Trophoblast cell (in vitro differentiated cells and primary cell): ENCODE measurements at regions not wholly inside any gene's neighbourhood (a gene's known extent, or its start where the extent isn't known, plus 50 kb on each side); places are given as distances from the start of the nearest gene placed in this dataset.
"Not testable (repeated sequence)": the region's sequence is repeated elsewhere in the genome, so short reads cannot be mapped to it uniquely, and the experiment has no call there.

Experiments
- DNase-seq, 2 donors: peaks; one replicate each; pipeline ENCODE4 v3.0.0-alpha.2; 2016
- H2AFZ ChIP-seq: 2 replicates; pipeline ENCODE4 v1.6.1; 2013; ENCODE audit warnings: low read length, moderate library complexity, mild to moderate bottlenecking; ENCODE audit not compliant: insufficient read depth, poor library complexity
- H2AK5ac ChIP-seq: 2 replicates; pipeline ENCODE4 v1.6.1; 2013; ENCODE audit warnings: mild to moderate bottlenecking, low read length
- H2BK120ac ChIP-seq: 2 replicates; pipeline ENCODE4 v1.6.1; 2013; ENCODE audit warnings: low read length, mild to moderate bottlenecking, moderate library complexity; ENCODE audit not compliant: insufficient read depth, poor library complexity
- H2BK12ac ChIP-seq: 2 replicates; pipeline ENCODE4 v1.6.1; 2013; ENCODE audit warnings: mild to moderate bottlenecking, low read length, moderate library complexity
- H2BK5ac ChIP-seq: 2 replicates; pipeline ENCODE4 v1.6.1; 2013; ENCODE audit warnings: low read length, low read depth, moderate library complexity, mild to moderate bottlenecking; ENCODE audit not compliant: poor library complexity
- H3K14ac ChIP-seq: 2 replicates; pipeline ENCODE4 v1.6.1; 2013; ENCODE audit warnings: mild to moderate bottlenecking, low read length
- H3K18ac ChIP-seq: 2 replicates; pipeline ENCODE4 v1.6.1; 2013; ENCODE audit warnings: mild to moderate bottlenecking, low read length
- H3K23ac ChIP-seq: 2 replicates; pipeline ENCODE4 v1.6.1; 2013; ENCODE audit warnings: low read length
- H3K27ac ChIP-seq: 2 replicates; pipeline ENCODE4 v1.5.1; 2013; ENCODE audit warnings: low read depth, mild to moderate bottlenecking, inconsistent platforms, low read length, moderate library complexity
- H3K27me3 ChIP-seq: 2 replicates; pipeline ENCODE4 v1.6.1; 2013; ENCODE audit warnings: inconsistent platforms, mild to moderate bottlenecking, low read length, moderate library complexity; ENCODE audit not compliant: insufficient read depth
- H3K36me3 ChIP-seq, 2 experiments: 1 replicate in 1 of 2; 2 replicates in 1 of 2; pipeline ENCODE4 v1.6.1; 2013; ENCODE audit warnings: low read length in 2 of 2, mild to moderate bottlenecking in 2 of 2, moderate library complexity in 1 of 2; ENCODE audit not compliant: insufficient read depth in 2 of 2, control insufficient read depth in 1 of 2
- H3K4ac ChIP-seq: 2 replicates; pipeline ENCODE4 v1.6.1; 2013; ENCODE audit warnings: low read depth, mild to moderate bottlenecking, low read length, moderate library complexity
- H3K4me1 ChIP-seq, 2 experiments: 1 replicate in 1 of 2; 2 replicates in 1 of 2; pipeline ENCODE4 v1.6.1; 2013; ENCODE audit warnings: low read length in 2 of 2, mild to moderate bottlenecking in 2 of 2, moderate library complexity in 1 of 2; ENCODE audit not compliant: insufficient read depth in 2 of 2, control insufficient read depth in 1 of 2
- H3K4me2 ChIP-seq: 2 replicates; pipeline ENCODE4 v1.6.1; 2013; ENCODE audit warnings: inconsistent platforms, mild to moderate bottlenecking, low read length, moderate library complexity
- H3K4me3 ChIP-seq: 2 replicates; pipeline ENCODE4 v1.5.1; 2013; ENCODE audit warnings: mild to moderate bottlenecking, low read depth, low read length, inconsistent platforms
- H3K79me1 ChIP-seq: one replicate; pipeline ENCODE4 v1.6.1; 2013; ENCODE audit warnings: low read length
- H3K79me2 ChIP-seq: 2 replicates; pipeline ENCODE4 v1.6.1; 2013; ENCODE audit warnings: low read length, mild to moderate bottlenecking; ENCODE audit not compliant: control insufficient read depth, insufficient read depth, poor library complexity
- H3K9ac ChIP-seq: 2 replicates; pipeline ENCODE4 v1.6.1; 2013; ENCODE audit warnings: mild to moderate bottlenecking, low read length
- H3K9me3 ChIP-seq: 2 replicates; pipeline ENCODE4 v1.6.1; 2013; ENCODE audit warnings: low read depth, mild to moderate bottlenecking, control low read depth, inconsistent platforms, low read length; ENCODE audit not compliant: insufficient read depth
- H4K12ac ChIP-seq: 2 replicates; pipeline ENCODE4 v1.6.1; 2013; ENCODE audit warnings: low read depth, mild to moderate bottlenecking, low read length, moderate library complexity
- H4K8ac ChIP-seq: 2 replicates; pipeline ENCODE4 v1.6.1; 2013; ENCODE audit warnings: low read depth, mild to moderate bottlenecking, low read length, moderate library complexity
- H4K91ac ChIP-seq: one replicate; pipeline ENCODE4 v1.6.1; 2013; ENCODE audit warnings: low read depth, mild to moderate bottlenecking, low read length, moderate library complexity
- WGBS: extraction: QIAGEN DNeasy Blood & Tissue Kit; methylation state at CpG from one replicate; pipeline ENCODE4 v1.1.7; 2013; ENCODE audit warnings: missing lambda C conversion rate; ENCODE audit not compliant: insufficient read length, insufficient coverage; ENCODE audit errors: extremely low coverage; 5-methylcytosine and 5-hydroxymethylcytosine counted together

DNA sequence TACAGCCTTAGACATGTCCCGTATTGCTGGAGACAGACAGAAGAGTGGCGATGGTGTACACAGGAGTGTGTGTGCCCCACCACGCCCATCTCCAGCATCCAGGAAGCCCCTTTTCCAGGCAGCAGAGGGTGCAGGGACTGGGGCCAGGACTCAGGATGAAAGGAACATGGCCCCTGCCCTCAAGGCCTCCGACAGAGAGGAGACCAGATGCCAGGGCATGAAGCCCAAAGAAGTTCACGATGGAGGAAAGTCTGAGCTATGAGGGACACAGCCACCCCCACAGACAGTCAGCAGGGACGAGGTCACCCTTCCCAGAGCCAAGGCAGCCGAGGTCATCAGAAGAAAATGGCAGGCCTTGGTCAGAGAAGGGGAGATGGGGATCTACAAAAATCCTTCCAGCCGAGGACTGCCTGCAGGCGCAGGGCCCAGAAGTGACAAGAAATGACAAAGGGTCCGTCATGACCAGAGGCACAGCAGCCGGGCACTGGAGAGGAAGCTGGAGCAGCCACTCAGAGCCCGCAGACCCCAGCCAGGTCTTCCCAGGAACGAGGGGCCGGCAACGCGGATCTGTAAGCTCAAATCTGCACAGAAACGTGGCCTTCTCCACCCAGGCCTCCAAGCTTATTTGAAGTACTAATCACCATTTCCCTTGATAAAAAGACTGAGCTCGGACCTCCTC is 78.7 kb upstream of the PPP2R2D start:
- no CpG with 5 or more reads among the region's 18 CpGs for WGBS

DNA sequence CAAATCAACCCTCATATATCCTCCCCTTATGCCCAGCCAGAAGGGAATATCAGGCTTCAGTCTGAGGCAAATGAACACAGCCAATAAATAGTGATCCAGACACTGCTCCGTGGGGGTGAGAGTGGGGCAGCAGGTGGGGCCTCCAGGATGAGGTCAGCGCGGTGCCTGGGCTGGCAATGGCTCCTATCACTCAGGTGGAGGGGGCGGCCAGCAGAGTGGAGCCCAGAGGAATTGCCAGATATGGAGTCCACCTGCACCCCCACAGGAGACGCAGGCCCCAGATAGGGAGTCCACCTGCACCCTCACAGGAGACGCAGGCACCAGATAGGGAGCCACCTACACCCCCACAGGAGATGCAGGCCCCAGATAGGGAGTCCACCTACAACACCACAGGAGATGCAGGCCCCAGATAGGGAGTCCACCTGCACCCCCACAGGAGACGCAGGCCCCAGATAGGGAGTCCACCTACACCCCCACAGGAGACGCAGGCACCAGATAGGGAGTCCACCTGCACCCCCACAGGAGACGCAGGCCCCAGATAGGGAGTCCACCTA is 78.0 kb upstream of the PPP2R2D start:
- H2AFZ ChIP-seq = no peak overlapping the region
- no peak overlapping the region for H2BK12ac ChIP-seq
- WGBS = no CpG with 5 or more reads among the region's 9 CpGs
- H2BK5ac ChIP-seq = no peak overlapping the region
- H4K12ac ChIP-seq = no peak overlapping the region
- H3K27ac ChIP-seq = no peak overlapping the region
- no peak overlapping the region for H2AK5ac ChIP-seq
- no peaks in the 10 kb centered on the region for H3K79me1 ChIP-seq
- H3K4me3 ChIP-seq = no peak overlapping the region
- DNase-seq = no peak
- no peaks in the 10 kb centered on the region for H3K27me3 ChIP-seq
- no peak overlapping the region for H3K9ac ChIP-seq
- no peaks in the 10 kb centered on the region for H3K79me2 ChIP-seq
- H3K18ac ChIP-seq = no peak overlapping the region
- no peak overlapping the region for H4K91ac ChIP-seq
- H3K4ac ChIP-seq = no peak overlapping the region
- no peaks in the 10 kb centered on the region for H3K4me1 ChIP-seq
- H3K4me2 ChIP-seq = no peak overlapping the region
- no peak overlapping the region for H3K14ac ChIP-seq
- H3K9me3 ChIP-seq = no peaks in the 10 kb centered on the region
- H2BK120ac ChIP-seq = no peak overlapping the region
- no peaks in the 10 kb centered on the region for H3K36me3 ChIP-seq
- no peak overlapping the region for H4K8ac ChIP-seq
- H3K23ac ChIP-seq = no peak overlapping the region

More for the DNA sequence above, 78.7 kb upstream of the PPP2R2D start:
- no peak overlapping the region for H2BK12ac ChIP-seq
- H3K79me2 ChIP-seq = no peaks in the 10 kb centered on the region
- H4K12ac ChIP-seq = no peak overlapping the region
- no peak overlapping the region for H3K9ac ChIP-seq
- H4K91ac ChIP-seq = no peak overlapping the region
- H3K4me3 ChIP-seq = no peak overlapping the region
- no peak overlapping the region for H3K14ac ChIP-seq
- H2BK120ac ChIP-seq = no peak overlapping the region
- H2AK5ac ChIP-seq = no peak overlapping the region
- H3K9me3 ChIP-seq = peaks cover 2% of the 10 kb centered on the region
- H3K4me1 ChIP-seq = no peaks in the 10 kb centered on the region
- H3K27ac ChIP-seq = no peak overlapping the region
- no peaks in the 10 kb centered on the region for H3K36me3 ChIP-seq
- no peaks in the 10 kb centered on the region for H3K27me3 ChIP-seq
- no peak overlapping the region for H3K23ac ChIP-seq
- H2AFZ ChIP-seq = no peak overlapping the region
- H3K18ac ChIP-seq = no peak overlapping the region
- no peak overlapping the region for H4K8ac ChIP-seq
- DNase-seq = no peak
- H3K79me1 ChIP-seq = no peaks in the 10 kb centered on the region
- H3K4me2 ChIP-seq = no peak overlapping the region
- H3K4ac ChIP-seq = no peak overlapping the region
- no peak overlapping the region for H2BK5ac ChIP-seq

DNA sequence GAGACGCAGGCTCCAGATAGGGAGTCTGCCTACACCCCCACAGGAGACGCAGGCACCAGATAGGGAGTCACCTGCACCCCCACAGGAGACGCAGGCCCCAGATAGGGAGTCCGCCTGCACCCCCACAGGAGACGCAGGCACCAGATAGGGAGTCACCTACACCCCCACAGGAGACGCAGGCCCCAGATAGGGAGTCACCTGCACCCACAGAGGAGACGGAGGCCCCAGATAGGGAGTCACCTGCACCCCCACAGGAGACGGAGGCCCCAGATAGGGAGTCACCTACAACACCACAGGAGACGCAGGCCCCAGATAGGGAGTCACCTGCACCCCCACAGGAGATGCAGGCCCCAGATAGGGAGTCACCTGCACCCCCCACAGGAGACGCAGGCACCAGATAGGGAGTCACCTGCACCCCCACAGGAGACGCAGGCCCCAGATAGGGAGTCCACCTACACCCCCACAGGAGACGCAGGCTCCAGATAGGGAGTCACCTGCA is 77.2 kb upstream of the PPP2R2D start:
- not testable (repeated sequence) for H3K14ac ChIP-seq, DNase-seq, H2AFZ ChIP-seq, H3K4me3 ChIP-seq, H3K23ac ChIP-seq, H2BK120ac ChIP-seq, H2BK12ac ChIP-seq, H3K9ac ChIP-seq, H3K4me1 ChIP-seq, H4K8ac ChIP-seq, H3K79me1 ChIP-seq, H3K27me3 ChIP-seq, H4K91ac ChIP-seq, H3K27ac ChIP-seq, H4K12ac ChIP-seq, H3K4ac ChIP-seq, H3K9me3 ChIP-seq, H3K36me3 ChIP-seq, H2BK5ac ChIP-seq, H3K18ac ChIP-seq, H2AK5ac ChIP-seq, H3K4me2 ChIP-seq, H3K79me2 ChIP-seq
- WGBS = no CpG with 5 or more reads among the region's 12 CpGs

DNA sequence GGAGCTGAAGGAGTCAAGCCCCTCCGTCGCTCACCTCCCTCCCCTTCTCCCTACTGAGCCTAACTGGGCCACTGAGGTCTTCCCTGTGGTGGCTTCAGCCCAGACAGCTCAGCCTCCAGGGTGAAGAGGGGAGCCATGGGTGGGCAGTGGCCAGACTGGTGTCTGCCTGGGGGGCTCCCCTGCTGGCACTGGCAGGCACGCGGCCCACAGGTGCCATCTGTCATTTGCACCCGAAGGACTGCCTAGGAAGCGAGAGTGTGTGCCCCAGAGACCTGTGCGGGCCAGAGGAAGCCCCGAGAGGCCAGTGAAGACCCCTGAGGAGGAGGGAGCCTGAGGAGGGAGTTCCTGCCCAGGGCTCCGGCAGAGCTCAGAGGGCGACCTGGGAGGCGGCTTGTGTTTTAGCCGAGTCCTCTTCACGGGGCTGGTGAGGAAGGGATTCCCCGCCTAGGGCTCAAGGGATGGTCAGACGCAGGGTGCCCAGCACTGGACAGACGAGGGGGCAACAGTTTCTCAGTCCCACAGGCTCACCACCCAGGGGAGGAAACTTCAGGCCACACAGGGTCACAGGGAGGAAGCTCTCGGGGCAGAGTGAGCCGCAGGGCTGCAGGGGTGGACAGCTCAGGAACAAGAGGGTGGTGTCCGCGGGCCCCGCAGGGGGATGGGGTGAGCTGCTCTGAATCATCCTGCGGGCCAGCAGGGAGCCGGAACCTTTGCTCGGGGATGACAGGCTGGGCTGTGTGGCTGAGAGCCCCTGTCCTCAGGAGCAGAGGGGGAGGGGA is 76.2 kb upstream of the PPP2R2D start:
- Histone ChIP-seq H2BK5ac (no peak overlapping the region), H3K4me3 (no peak overlapping the region), H3K79me2 (no peaks in the 10 kb centered on the region), H3K18ac (no peak overlapping the region), H3K27ac (no peak overlapping the region), H3K4ac (no peak overlapping the region), H2BK120ac (no peak overlapping the region), H3K4me1 (no peaks in the 10 kb centered on the region), H3K27me3 (no peaks in the 10 kb centered on the region), H4K91ac (no peak overlapping the region), H3K4me2 (no peak overlapping the region), H3K9me3 (no peaks in the 10 kb centered on the region), H3K23ac (no peak overlapping the region), H4K8ac (no peak overlapping the region), H2BK12ac (no peak overlapping the region), H3K36me3 (no peaks in the 10 kb centered on the region), H3K79me1 (no peaks in the 10 kb centered on the region), H4K12ac (no peak overlapping the region), H2AFZ (no peak overlapping the region), H3K9ac (no peak overlapping the region), H3K14ac (no peak overlapping the region), H2AK5ac (no peak overlapping the region)
- no CpG with 5 or more reads among the region's 24 CpGs for WGBS
- no peak for DNase-seq
